Liver (tissue), 8 donors: ENCODE measurements at regions not wholly inside any gene's neighbourhood (a gene's known extent, or its start where the extent isn't known, plus 50 kb on each side); places are given as distances from the start of the nearest gene placed in this dataset.

ENCODE experiments used
- DNase-seq: peaks from one replicate; pipeline ENCODE4 v3.0.0-alpha.2; 2017; ENCODE audit warnings: low spot score
- H3K27ac ChIP-seq, 2 donors: one replicate each; pipeline ENCODE4 v1.7.0; 2013; ENCODE audit warnings: inconsistent platforms in 2 of 2, low read length in 2 of 2, control low read depth in 1 of 2, low read depth in 1 of 2, mild to moderate bottlenecking in 1 of 2
- H3K27me3 ChIP-seq, 4 donors: one replicate each; pipeline versions ENCODE4 v1.6.1 to v1.7.0; 2013; ENCODE audit warnings: low read length in 3 of 4, inconsistent platforms in 1 of 4, mild to moderate bottlenecking in 1 of 4, moderate library complexity in 1 of 4; ENCODE audit not compliant: control insufficient read depth in 4 of 4, insufficient read depth in 4 of 4
- H3K36me3 ChIP-seq, 4 donors: one replicate each; pipeline versions ENCODE4 v1.6.1 to v1.7.0; 2013; ENCODE audit warnings: low read length in 3 of 4, mild to moderate bottlenecking in 3 of 4, low read depth in 1 of 4, moderate library complexity in 1 of 4; ENCODE audit not compliant: control insufficient read depth in 4 of 4, insufficient read depth in 3 of 4
- H3K4me1 ChIP-seq, 4 donors: one replicate each; pipeline versions ENCODE4 v1.6.1 to v1.7.0; 2013; ENCODE audit warnings: low read length in 3 of 4, mild to moderate bottlenecking in 3 of 4, moderate library complexity in 1 of 4; ENCODE audit not compliant: control insufficient read depth in 4 of 4, insufficient read depth in 4 of 4
- H3K4me3 ChIP-seq, 3 donors: one replicate each; pipeline versions ENCODE4 v1.6.1 to v1.7.0; 2013; ENCODE audit warnings: low read length in 3 of 3, control low read depth in 1 of 3, low read depth in 1 of 3, mild to moderate bottlenecking in 1 of 3
- H3K9ac ChIP-seq, 2 donors: one replicate each; pipeline ENCODE4 v1.7.0; 2013; ENCODE audit warnings: low read length in 2 of 2, mild to moderate bottlenecking in 2 of 2, moderate library complexity in 2 of 2, control low read depth in 1 of 2, low read depth in 1 of 2
- H3K9me3 ChIP-seq, 4 donors: one replicate each; pipeline versions ENCODE4 v1.6.1 to v1.7.0; 2013; ENCODE audit warnings: low read length in 3 of 4; ENCODE audit not compliant: control insufficient read depth in 4 of 4
- ATF3 ChIP-seq: IDR thresholded peaks from 2 replicates; pipeline ENCODE4 v1.6.1; 2016; ENCODE audit warnings: antibody characterized with exemption
- CTCF ChIP-seq: fragments of 150-350 bp; IDR thresholded peaks from 2 replicates; pipeline ENCODE4 v1.5.1; 2017; ENCODE audit warnings: improper control_type of control experiment, low read depth, low read length; ENCODE audit not compliant: missing input control
- EGR1 ChIP-seq, 2 donors: IDR thresholded peaks; 2 replicates each; pipeline ENCODE4 v1.6.1; 2016 to 2018; ENCODE audit warnings: antibody characterized with exemption in 2 of 2, low read depth in 2 of 2
- FOXA2 ChIP-seq: IDR thresholded peaks from 2 replicates; pipeline ENCODE4 v1.6.1; 2016; ENCODE audit warnings: antibody characterized with exemption
- GABPA ChIP-seq, 2 donors: IDR thresholded peaks in 1 of 2; conservative IDR thresholded peaks in 1 of 2; 2 replicates each; pipeline ENCODE4 v1.6.1; 2016; ENCODE audit warnings: antibody characterized with exemption in 2 of 2, mild to moderate bottlenecking in 1 of 2, moderate library complexity in 1 of 2
- HNF4A ChIP-seq, 2 donors: conservative IDR thresholded peaks; 2 replicates each; pipeline ENCODE4 v1.6.1; 2016; ENCODE audit warnings: antibody characterized with exemption in 2 of 2, mild to moderate bottlenecking in 2 of 2
- HNF4G ChIP-seq: IDR thresholded peaks from 2 replicates; pipeline ENCODE4 v1.6.1; 2016; ENCODE audit warnings: antibody characterized with exemption
- JUND ChIP-seq, 2 donors: IDR thresholded peaks; 2 replicates each; pipeline ENCODE4 v1.6.1; 2016; ENCODE audit warnings: antibody characterized with exemption in 2 of 2
- MAX ChIP-seq: IDR thresholded peaks from 2 replicates; pipeline ENCODE4 v1.6.1; 2016; ENCODE audit warnings: antibody characterized with exemption
- NR2F2 ChIP-seq: IDR thresholded peaks from 2 replicates; pipeline ENCODE4 v1.6.1; 2016; ENCODE audit warnings: antibody characterized with exemption
- REST ChIP-seq: IDR thresholded peaks from 2 replicates; pipeline ENCODE4 v1.6.1; 2016; ENCODE audit warnings: antibody characterized with exemption, mild to moderate bottlenecking
- RXRA ChIP-seq, 2 donors: IDR thresholded peaks; 2 replicates each; pipeline ENCODE4 v1.6.1; 2017 to 2018; ENCODE audit warnings: antibody characterized with exemption in 2 of 2, mild to moderate bottlenecking in 1 of 2
- TAF1 ChIP-seq: conservative IDR thresholded peaks from 2 replicates; pipeline ENCODE4 v1.6.1; 2016; ENCODE audit warnings: antibody characterized with exemption, mild to moderate bottlenecking
- WGBS: extraction: QIAGEN DNeasy Blood & Tissue Kit; methylation state at CpG from one replicate; pipeline ENCODE4 v1.1.7; 2013; 5-methylcytosine and 5-hydroxymethylcytosine counted together
- donor health status: healthy.
- donor health status: healthy.
- donor health status: healthy.
- donor health status: healthy.
- donor health status: healthy.

GRCh38 chr3:157718800-157719199 lies 215.6 kb upstream of the VEPH1 start:
- TF ChIP-seq HNF4G = no peak
- Histone ChIP-seq H3K9ac (no peak overlapping the region), H3K27me3 (peaks cover 0 to 3% (median 0%) of the 10 kb centered on the region in 4 donors), H3K36me3 (no peaks in the 10 kb centered on the region), H3K27ac (no peak overlapping the region), H3K9me3 (peaks cover 0 to 5% (median 0%) of the 10 kb centered on the region in 4 donors), H3K4me1 (no peaks in the 10 kb centered on the region), H3K4me3 (no peak overlapping the region)
- no peak for DNase-seq
- WGBS = 33% methylated on average over 4 of the region's 4 CpGs

- no peak for DNase-seq
- Histone ChIP-seq H3K9ac (no peak overlapping the region), H3K4me1 (no peaks in the 10 kb centered on the region), H3K36me3 (no peaks in the 10 kb centered on the region), H3K9me3 (peaks cover 0 to 6% (median 3%) of the 10 kb centered on the region in 4 donors), H3K4me3 (no peak overlapping the region), H3K27me3 (peaks cover 0 to 3% (median 0%) of the 10 kb centered on the region in 4 donors), H3K27ac (no peak overlapping the region)
- no peak for TF ChIP-seq ATF3
- TF ChIP-seq TAF1 = no peak
- no peak for TF ChIP-seq EGR1 (IDR thresholded peaks at IDR 0.05; ENCODE audit: low read depth in 2 of 2)
Observed at GRCh38 chr3:157713101-157713500, 209.9 kb upstream of the VEPH1 start.

DNA sequence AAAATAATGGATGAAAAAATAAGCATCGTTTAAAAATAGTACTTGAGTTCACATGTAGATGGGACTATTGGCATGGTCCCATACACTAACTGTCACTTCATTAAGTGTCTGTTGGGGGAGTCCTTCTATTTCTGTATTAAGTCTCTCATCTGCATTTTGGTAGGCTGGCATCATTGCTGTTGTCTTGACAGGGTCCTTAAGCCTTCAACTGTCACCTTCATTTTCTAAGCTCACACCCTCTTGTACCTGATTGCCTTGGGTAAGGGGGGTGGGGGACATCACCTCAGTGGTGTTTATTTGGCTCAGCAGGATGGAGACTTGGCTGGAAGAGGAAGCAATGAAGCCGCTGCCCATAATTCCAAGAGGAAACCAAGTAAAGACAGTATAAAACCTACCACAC lies 202.0 kb upstream of the VEPH1 start:
- Histone ChIP-seq H3K27ac (no peak overlapping the region), H3K4me3 (no peak overlapping the region), H3K27me3 (peaks cover 0 to under 1% (median 0%) of the 10 kb centered on the region in 4 donors), H3K36me3 (no peaks in the 10 kb centered on the region), H3K4me1 (no peaks in the 10 kb centered on the region), H3K9me3 (peaks cover 0 to 5% (median 0%) of the 10 kb centered on the region in 4 donors), H3K9ac (no peak overlapping the region)
- WGBS = 55% methylated on average over 2 of the region's 2 CpGs
- TF ChIP-seq MAX (no peak), HNF4G (no peak), REST (no peak), EGR1 (IDR thresholded peaks at IDR 0.05; ENCODE audit: low read depth in 2 of 2) (no peak)
- DNase-seq = no peak

GRCh38 chr3:157700405-157700804 lies 197.2 kb upstream of the VEPH1 start:
- no peak overlapping the region for H3K27ac ChIP-seq
- no peaks in the 10 kb centered on the region for H3K4me1 ChIP-seq
- H3K36me3 ChIP-seq = no peaks in the 10 kb centered on the region
- no peak overlapping the region for H3K4me3 ChIP-seq
- H3K9me3 ChIP-seq = peaks cover 0 to 5% (median 0%) of the 10 kb centered on the region in 4 donors
- peaks cover 0 to 4% (median under 1%) of the 10 kb centered on the region in 4 donors for H3K27me3 ChIP-seq
- no peak for DNase-seq
- TF ChIP-seq GABPA (IDR thresholded peaks at IDR 0.05 in 1 of 2, conservative IDR thresholded peaks at IDR 0.05 in 1 of 2) (no peak), RXRA (IDR thresholded peaks at IDR 0.05) (no peak), FOXA2 (no peak), TAF1 (no peak), NR2F2 (no peak), HNF4A (conservative IDR thresholded peaks at IDR 0.05) (no peak), JUND (IDR thresholded peaks at IDR 0.05) (no peak), CTCF (no peak), REST (no peak)
- H3K9ac ChIP-seq = no peak overlapping the region
- WGBS = 63% methylated on average over 3 of the region's 3 CpGs
